NB4 (cell line): ENCODE measurements at regions not wholly inside any gene's neighbourhood (a gene's known extent, or its start where the extent isn't known, plus 50 kb on each side); places are given as distances from the start of the nearest gene placed in this dataset.

ENCODE experiments used
- CTCF ChIP-seq: IDR thresholded peaks from one replicate; pipeline ENCODE4 v1.5.1; 2012; ENCODE audit warnings: low read depth, low read length
- MYC ChIP-seq: IDR thresholded peaks from 2 replicates; pipeline ENCODE4 v1.6.1; 2011; ENCODE audit warnings: low read depth, low read length
- POLR2A ChIP-seq: IDR thresholded peaks from 2 replicates; pipeline ENCODE4 v1.6.1; 2011; ENCODE audit warnings: mild to moderate bottlenecking; ENCODE audit not compliant: insufficient read length; ENCODE audit errors: extremely low read depth
- TF ChIP-seq, protein P1 (sequence below): IDR thresholded peaks from 2 replicates; pipeline ENCODE4 v1.6.1; 2011; ENCODE audit warnings: low read depth, low read length

DNA sequence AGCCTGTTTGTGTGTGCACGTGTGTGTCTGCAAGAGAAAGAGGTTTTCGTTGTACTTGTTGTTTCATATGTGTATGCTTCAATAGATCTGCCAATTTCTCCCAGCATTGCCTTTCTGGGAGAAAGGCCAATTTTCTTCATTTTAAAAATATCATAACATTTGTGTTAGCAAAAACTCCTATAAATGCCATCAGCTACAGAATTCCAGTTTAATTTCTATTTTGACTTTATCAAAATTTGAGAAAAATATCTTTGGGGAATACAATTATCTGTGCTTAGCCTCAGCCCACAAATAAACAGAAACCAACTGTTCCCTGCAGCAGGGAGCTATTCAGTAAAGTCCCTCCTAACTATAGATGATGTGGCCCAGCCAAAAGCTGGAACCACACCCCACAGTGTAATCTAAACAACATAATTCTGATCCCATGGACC lies 68.3 kb upstream of the MGMT start:
- TF ChIP-seq CTCF (no peak), POLR2A (no peak), MYC (no peak)
- TF ChIP-seq, protein P1, sequence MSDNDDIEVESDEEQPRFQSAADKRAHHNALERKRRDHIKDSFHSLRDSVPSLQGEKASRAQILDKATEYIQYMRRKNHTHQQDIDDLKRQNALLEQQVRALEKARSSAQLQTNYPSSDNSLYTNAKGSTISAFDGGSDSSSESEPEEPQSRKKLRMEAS: no peak
